WTC11 (cell line): ENCODE measurements at regions not wholly inside any gene's neighbourhood (a gene's known extent, or its start where the extent isn't known, plus 50 kb on each side); places are given as distances from the start of the nearest gene placed in this dataset.

Source experiments
- ATAC-seq: fragments of 200-7000 bp; cut with Tn5 transposase; 2 replicates; pipeline ENCODE4 v1.10.0; 2021; ENCODE audit warnings: mild to moderate bottlenecking, moderate library complexity
- CTCF ChIA-PET: fragments of 300-600 bp; sonication (Branson Sonifier 250); formaldehyde crosslinking; loops from one replicate; lab custom pipeline; 2021; ENCODE audit warnings: antibody characterized with exemption; lab: Charles Lee
- POLR2A ChIA-PET: fragments of 350-600 bp; sonication (Branson Sonifier 250); formaldehyde crosslinking; loops from one replicate; lab custom pipeline; 2021; ENCODE audit warnings: antibody characterized with exemption; lab: Charles Lee
- DNase-seq: peaks from one replicate; pipeline ENCODE4 v3.0.0; 2021; ENCODE audit warnings: low spot score
- H3K27ac Mint-ChIP-seq: 2 replicates; pipeline ENCODE4 v1.8.0; 2021; ENCODE audit warnings: mixed read lengths
- H3K27me3 Mint-ChIP-seq: 2 replicates; pipeline ENCODE4 v1.8.0; 2021; ENCODE audit warnings: low read depth, mild to moderate bottlenecking, moderate library complexity, mixed read lengths
- H3K36me3 Mint-ChIP-seq: 2 replicates; pipeline ENCODE4 v1.8.0; 2021; ENCODE audit warnings: mixed read lengths
- H3K4me1 Mint-ChIP-seq: 2 replicates; pipeline ENCODE4 v1.8.0; 2022; ENCODE audit warnings: mixed read lengths
- H3K4me3 Mint-ChIP-seq: 2 replicates; pipeline ENCODE4 v1.8.0; 2021; ENCODE audit warnings: mild to moderate bottlenecking, moderate library complexity, mixed read lengths
- H3K9me3 Mint-ChIP-seq: 2 replicates; pipeline ENCODE4 v1.8.0; 2021; ENCODE audit warnings: mixed read lengths
- CBFB ChIP-seq: sonication (generic); formaldehyde crosslinking; IDR thresholded peaks from 2 replicates; pipeline ENCODE4 v1.8.1; 2022; ENCODE audit warnings: mild to moderate bottlenecking, low read depth, missing genetic modification reagents
- CREB1 ChIP-seq: sonication (generic); formaldehyde crosslinking; IDR thresholded peaks from 2 replicates; pipeline ENCODE4 v1.8.0; 2023; ENCODE audit warnings: mild to moderate bottlenecking, missing genetic modification reagents
- CREM ChIP-seq: sonication (generic); formaldehyde crosslinking; IDR thresholded peaks from 2 replicates; pipeline ENCODE4 v1.8.1; 2022; ENCODE audit warnings: mild to moderate bottlenecking, missing genetic modification reagents, moderate library complexity
- E2F1 ChIP-seq: sonication (generic); formaldehyde crosslinking; IDR thresholded peaks from 2 replicates; pipeline ENCODE4 v1.8.0; 2022; ENCODE audit warnings: mild to moderate bottlenecking, missing genetic modification reagents
- E2F5 ChIP-seq: sonication (generic); formaldehyde crosslinking; IDR thresholded peaks from 2 replicates; pipeline ENCODE4 v1.8.1; 2022; ENCODE audit warnings: mild to moderate bottlenecking, moderate library complexity, missing genetic modification reagents
- FOXJ3 ChIP-seq: sonication (generic); formaldehyde crosslinking; IDR thresholded peaks from 2 replicates; pipeline ENCODE4 v1.9.0; 2021; ENCODE audit warnings: missing genetic modification reagents, mild to moderate bottlenecking, borderline replicate concordance
- GRHL2 ChIP-seq: fragments of 250-450 bp; sonication (Bioruptor Pico); IDR thresholded peaks from 2 replicates; pipeline ENCODE4 v1.8.0; 2022; ENCODE audit warnings: mild to moderate bottlenecking, moderate library complexity; ENCODE audit not compliant: insufficient replicate concordance, severe bottlenecking
- MXD4 ChIP-seq: fragments of 250-450 bp; sonication (Bioruptor Pico); IDR thresholded peaks from 2 replicates; pipeline ENCODE4 v1.8.0; 2021; ENCODE audit warnings: mild to moderate bottlenecking, moderate library complexity, borderline replicate concordance
- NFYB ChIP-seq: sonication (generic); formaldehyde crosslinking; conservative IDR thresholded peaks from 2 replicates; pipeline ENCODE4 v1.8.0; 2022; ENCODE audit warnings: low read depth, missing genetic modification reagents
- PREB ChIP-seq: sonication (generic); formaldehyde crosslinking; IDR thresholded peaks from 2 replicates; pipeline ENCODE4 v1.8.1; 2022; ENCODE audit warnings: mild to moderate bottlenecking, missing genetic modification reagents, moderate library complexity, borderline replicate concordance
- RORB ChIP-seq: fragments of 250-450 bp; sonication (Bioruptor Pico); IDR thresholded peaks from 2 replicates; pipeline ENCODE4 v1.9.0; 2021; ENCODE audit warnings: mild to moderate bottlenecking
- SMAD3 ChIP-seq: sonication (generic); formaldehyde crosslinking; IDR thresholded peaks from 2 replicates; pipeline ENCODE4 v1.8.0; 2022; ENCODE audit warnings: missing genetic modification reagents, mild to moderate bottlenecking, borderline replicate concordance
- TEAD1 ChIP-seq: sonication (generic); formaldehyde crosslinking; IDR thresholded peaks from 2 replicates; pipeline ENCODE4 v1.8.0; 2022; ENCODE audit warnings: mild to moderate bottlenecking, missing genetic modification reagents
- TEAD4 ChIP-seq: sonication (generic); formaldehyde crosslinking; IDR thresholded peaks from 2 replicates; pipeline ENCODE4 v1.8.0; 2022; ENCODE audit warnings: mild to moderate bottlenecking, missing genetic modification reagents
- ZBTB43 ChIP-seq: sonication (generic); formaldehyde crosslinking; IDR thresholded peaks from 2 replicates; pipeline ENCODE4 v1.8.1; 2023; ENCODE audit warnings: mild to moderate bottlenecking, missing genetic modification reagents
- ZNF263 ChIP-seq: sonication (generic); formaldehyde crosslinking; IDR thresholded peaks from 2 replicates; pipeline ENCODE4 v1.8.1; 2022; ENCODE audit warnings: low read depth, mild to moderate bottlenecking, moderate library complexity, missing genetic modification reagents
- ZNF396 ChIP-seq: fragments of 250-450 bp; sonication (Bioruptor Pico); IDR thresholded peaks from 2 replicates; pipeline ENCODE4 v1.8.0; 2021; ENCODE audit warnings: mild to moderate bottlenecking, moderate library complexity, borderline replicate concordance
- ZNF416 ChIP-seq: fragments of 250-450 bp; sonication (Bioruptor Pico); IDR thresholded peaks from 2 replicates; pipeline ENCODE4 v1.9.0; 2021; ENCODE audit warnings: mild to moderate bottlenecking, inconsistent platforms
- ZNF423 ChIP-seq: fragments of 250-450 bp; sonication (Bioruptor Pico); IDR thresholded peaks from 2 replicates; pipeline ENCODE4 v2.1.2; 2022; ENCODE audit warnings: mild to moderate bottlenecking, moderate library complexity
- TF ChIP-seq, protein P1 (sequence below): sonication (generic); formaldehyde crosslinking; IDR thresholded peaks from 2 replicates; pipeline ENCODE4 v1.8.1; 2023; ENCODE audit warnings: mild to moderate bottlenecking, missing genetic modification reagents, moderate library complexity
- TF ChIP-seq, protein P2 (sequence below): sonication (generic); formaldehyde crosslinking; conservative IDR thresholded peaks from 2 replicates; pipeline ENCODE4 v1.8.1; 2022; ENCODE audit warnings: mild to moderate bottlenecking, missing genetic modification reagents

GRCh38 chr9:29208670-29209069 is 1635.4 kb upstream of the C9orf72 start (continued):
- TF ChIP-seq ZNF263 (no peak), E2F5 (no peak), PREB (CRISPR knock-in tag) (no peak), FOXJ3 (CRISPR knock-in tag) (no peak), TEAD4 (CRISPR knock-in tag) (no peak)

DNA sequence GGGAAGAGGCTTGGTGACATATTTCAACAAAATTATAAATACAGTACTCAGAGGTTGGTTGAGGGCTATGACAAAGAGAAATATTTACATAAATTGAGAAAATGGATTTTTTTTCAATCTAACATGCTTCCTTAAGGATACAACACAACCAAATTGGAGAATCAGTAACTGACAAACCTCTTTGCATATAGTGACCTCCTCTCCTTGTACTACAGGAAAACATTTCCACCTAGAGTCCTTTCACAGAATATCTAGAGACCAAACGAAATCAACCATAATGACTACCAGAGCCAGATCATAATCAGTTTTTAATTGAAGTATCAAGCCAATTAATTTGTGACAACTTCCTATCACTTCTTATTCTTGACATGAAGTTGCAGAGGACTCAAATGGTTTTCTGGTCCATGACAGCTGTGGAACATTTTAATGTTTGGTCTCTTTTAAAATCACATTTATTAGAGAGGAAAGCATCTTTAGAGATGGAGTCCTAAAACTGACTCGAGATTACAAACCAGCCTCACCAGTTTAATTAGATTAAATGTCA is 1636.5 kb upstream of the C9orf72 start:
- no peaks in the 10 kb centered on the region for H3K36me3 Mint-ChIP-seq
- H3K27ac Mint-ChIP-seq: no peak overlapping the region
- TF ChIP-seq CREB1 (CRISPR knock-in tag): no peak
- TF ChIP-seq MXD4 (CRISPR knock-in tag): no peak
- no peak for TF ChIP-seq ZNF423 (CRISPR knock-in tag)
- no peak for TF ChIP-seq ZNF263
- TF ChIP-seq CREM (CRISPR knock-in tag): no peak
- TF ChIP-seq ZBTB43: no peak
- no peak for TF ChIP-seq CBFB
- TF ChIP-seq, protein P1, sequence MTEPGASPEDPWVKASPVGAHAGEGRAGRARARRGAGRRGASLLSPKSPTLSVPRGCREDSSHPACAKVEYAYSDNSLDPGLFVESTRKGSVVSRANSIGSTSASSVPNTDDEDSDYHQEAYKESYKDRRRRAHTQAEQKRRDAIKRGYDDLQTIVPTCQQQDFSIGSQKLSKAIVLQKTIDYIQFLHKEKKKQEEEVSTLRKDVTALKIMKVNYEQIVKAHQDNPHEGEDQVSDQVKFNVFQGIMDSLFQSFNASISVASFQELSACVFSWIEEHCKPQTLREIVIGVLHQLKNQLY (CRISPR knock-in tag): no peak
- TF ChIP-seq E2F1 (CRISPR knock-in tag): no peak
- TF ChIP-seq ZNF416 (CRISPR knock-in tag): no peak
- no peak for TF ChIP-seq TEAD1
- no peak for TF ChIP-seq GRHL2 (CRISPR knock-in tag)
- no peak for TF ChIP-seq ZNF396
- no peak for TF ChIP-seq FOXJ3 (CRISPR knock-in tag)
- no peak for TF ChIP-seq SMAD3
- TF ChIP-seq RORB (CRISPR knock-in tag): no peak
- TF ChIP-seq, protein P2, sequence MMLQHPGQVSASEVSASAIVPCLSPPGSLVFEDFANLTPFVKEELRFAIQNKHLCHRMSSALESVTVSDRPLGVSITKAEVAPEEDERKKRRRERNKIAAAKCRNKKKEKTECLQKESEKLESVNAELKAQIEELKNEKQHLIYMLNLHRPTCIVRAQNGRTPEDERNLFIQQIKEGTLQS (CRISPR knock-in tag): no peak
- no peak for TF ChIP-seq NFYB (CRISPR knock-in tag)
- H3K9me3 Mint-ChIP-seq: no peaks in the 10 kb centered on the region
- H3K4me3 Mint-ChIP-seq: no peak overlapping the region
- peaks cover 19% of the 10 kb centered on the region for H3K27me3 Mint-ChIP-seq
- POLR2A ChIA-PET: interaction anchor here (0.6 kb wide), 1 partner anchor 250 kb away, joined by 4 read pairs; no protein-coding TSS in a partner anchor
- CTCF ChIA-PET: no interaction called here
- H3K4me1 Mint-ChIP-seq: peaks cover 24% of the 10 kb centered on the region
- ATAC-seq (no peak), DNase-seq (no peak)
